Body of pancreas (tissue), 4 donors: ENCODE measurements at regions not wholly inside any gene's neighbourhood (a gene's known extent, or its start where the extent isn't known, plus 50 kb on each side); places are given as distances from the start of the nearest gene placed in this dataset.

Source experiments
- POLR2A ChIP-seq, 3 donors: fragments of 450-650 bp; IDR thresholded peaks; one replicate each; pipeline ENCODE4 v1.6.1; 2016; ENCODE audit warnings: antibody characterized with exemption in 3 of 3, mild to moderate bottlenecking in 2 of 3
- TF ChIP-seq, protein P1 (sequence below), 7 experiments: fragments of 450-650 bp in 4 of 7; fragments of 200-600 bp in 3 of 7; sonication (generic) in 3 of 7; IDR thresholded peaks; one replicate each; pipeline ENCODE4 v1.5.1; 2016 to 2019; ENCODE audit warnings: antibody characterized with exemption in 7 of 7

DNA sequence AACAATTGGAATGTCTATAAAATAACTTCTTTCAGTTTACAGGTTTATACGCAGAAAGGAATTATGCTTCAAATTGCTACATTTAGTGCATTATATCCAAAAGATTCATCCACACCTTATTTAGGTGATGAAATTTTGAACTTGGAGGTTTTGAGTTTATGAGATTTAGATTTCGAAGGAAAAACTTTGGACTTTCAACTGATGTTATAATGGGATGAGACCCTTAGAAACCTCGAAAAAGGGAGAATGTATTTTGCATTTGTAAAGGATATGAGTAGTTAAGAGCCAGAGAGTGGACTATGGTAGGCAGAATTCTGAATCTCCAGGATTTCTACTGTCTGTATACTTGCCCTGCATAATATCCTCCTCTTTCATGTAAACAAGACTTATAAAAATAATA is 851.6 kb upstream of the MGAT4C start:
- TF ChIP-seq, protein P1, sequence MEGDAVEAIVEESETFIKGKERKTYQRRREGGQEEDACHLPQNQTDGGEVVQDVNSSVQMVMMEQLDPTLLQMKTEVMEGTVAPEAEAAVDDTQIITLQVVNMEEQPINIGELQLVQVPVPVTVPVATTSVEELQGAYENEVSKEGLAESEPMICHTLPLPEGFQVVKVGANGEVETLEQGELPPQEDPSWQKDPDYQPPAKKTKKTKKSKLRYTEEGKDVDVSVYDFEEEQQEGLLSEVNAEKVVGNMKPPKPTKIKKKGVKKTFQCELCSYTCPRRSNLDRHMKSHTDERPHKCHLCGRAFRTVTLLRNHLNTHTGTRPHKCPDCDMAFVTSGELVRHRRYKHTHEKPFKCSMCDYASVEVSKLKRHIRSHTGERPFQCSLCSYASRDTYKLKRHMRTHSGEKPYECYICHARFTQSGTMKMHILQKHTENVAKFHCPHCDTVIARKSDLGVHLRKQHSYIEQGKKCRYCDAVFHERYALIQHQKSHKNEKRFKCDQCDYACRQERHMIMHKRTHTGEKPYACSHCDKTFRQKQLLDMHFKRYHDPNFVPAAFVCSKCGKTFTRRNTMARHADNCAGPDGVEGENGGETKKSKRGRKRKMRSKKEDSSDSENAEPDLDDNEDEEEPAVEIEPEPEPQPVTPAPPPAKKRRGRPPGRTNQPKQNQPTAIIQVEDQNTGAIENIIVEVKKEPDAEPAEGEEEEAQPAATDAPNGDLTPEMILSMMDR (IDR thresholded peaks at IDR 0.05) = no peak
- no peak for TF ChIP-seq POLR2A (IDR thresholded peaks at IDR 0.05)
